T-helper 1 cell (primary cell): ENCODE measurements at regions not wholly inside any gene's neighbourhood (a gene's known extent, or its start where the extent isn't known, plus 50 kb on each side); places are given as distances from the start of the nearest gene placed in this dataset.
A peak's percentile ranks its signal among the peaks of the same experiment; 100 is the strongest.
"Not testable (repeated sequence)": the region's sequence is repeated elsewhere in the genome, so short reads cannot be mapped to it uniquely, and the experiment has no call there.

Experiments
- DNase-seq, 5 donors: peaks; one replicate each; pipeline ENCODE4 v3.0.0-alpha.2; 2012 to 2020

DNA sequence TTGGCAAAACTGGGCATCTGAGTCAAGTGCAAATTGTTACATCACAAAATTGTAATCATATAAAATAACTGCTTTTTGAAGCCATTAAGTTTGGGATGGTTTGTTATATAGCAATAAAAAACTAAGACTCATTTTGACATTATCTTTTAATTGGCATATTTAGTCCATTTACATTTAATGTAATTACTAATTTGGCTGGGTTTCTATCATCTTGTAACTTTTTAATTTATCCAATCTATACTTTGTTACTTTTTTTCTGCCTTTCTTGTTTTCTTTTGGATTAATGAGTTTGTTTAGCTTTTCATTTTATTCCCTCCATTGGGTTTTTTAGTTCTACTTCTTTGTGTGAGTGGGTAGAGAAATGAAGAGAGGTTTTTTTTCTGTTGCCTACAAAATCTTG lies 76.3 kb downstream of the DRAM2 start:
- DNase-seq, result no peak

DNA sequence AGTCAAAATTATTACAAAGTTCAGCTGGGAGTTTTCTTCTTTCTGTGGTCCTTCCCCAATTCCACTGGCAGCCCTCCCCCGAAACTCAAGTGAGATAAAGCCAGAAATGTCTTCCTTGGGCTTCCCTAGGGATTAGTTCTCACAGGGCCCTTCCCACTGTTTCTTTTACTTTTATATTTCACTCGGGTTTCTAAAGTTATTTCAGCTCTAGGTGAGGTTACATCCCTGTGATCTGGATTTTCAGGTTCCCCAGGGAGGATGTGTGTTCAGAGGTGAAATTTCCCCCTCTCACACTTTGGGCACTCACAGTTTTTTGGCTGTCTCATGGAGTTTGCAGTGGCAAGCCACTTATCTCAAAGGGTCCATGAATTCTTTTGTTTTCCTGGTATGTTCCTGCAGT lies 77.3 kb downstream of the DRAM2 start:
- no peak for DNase-seq

DNA sequence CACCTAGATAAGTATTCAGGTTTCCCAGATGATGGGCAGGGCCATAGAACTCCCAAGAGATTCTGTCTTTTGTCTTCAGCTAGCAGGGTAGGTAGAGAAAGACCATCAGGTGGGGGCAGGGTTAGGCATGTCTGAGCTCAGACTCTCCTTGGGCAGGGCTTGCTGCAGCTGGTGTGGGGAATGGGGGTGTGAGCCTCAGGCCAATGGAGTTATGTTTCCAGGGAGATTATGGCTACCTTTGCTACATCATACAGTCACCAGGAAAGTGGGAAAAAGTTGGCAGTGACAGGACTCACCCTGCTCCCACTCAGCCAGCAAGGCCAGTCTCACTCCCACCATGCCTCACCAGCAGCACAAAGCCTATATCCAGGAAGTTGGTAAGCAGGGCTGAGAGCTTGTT lies 77.8 kb downstream of the DRAM2 start:
- DNase-seq, result no peak

DNA sequence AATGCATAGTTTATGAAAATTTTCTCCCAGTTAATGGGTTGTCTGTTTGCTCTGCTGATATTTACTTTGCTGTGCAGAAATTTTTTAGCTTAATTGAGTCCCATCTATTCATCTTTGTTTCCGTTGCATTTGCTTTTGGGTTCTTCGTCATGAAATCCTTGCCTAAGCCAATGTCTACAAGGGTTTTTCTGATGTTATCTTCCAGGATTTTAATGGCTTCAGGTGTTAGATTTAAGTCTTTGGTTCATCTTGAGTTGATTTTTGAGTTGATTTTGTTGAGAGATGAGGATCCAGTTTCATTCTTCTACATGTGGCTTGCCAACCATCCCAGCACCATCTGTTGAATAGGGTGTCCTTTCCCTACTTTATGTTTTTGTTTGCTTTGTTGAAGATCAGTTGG lies 85.2 kb downstream of the DRAM2 start:
- no peak for DNase-seq

DNA sequence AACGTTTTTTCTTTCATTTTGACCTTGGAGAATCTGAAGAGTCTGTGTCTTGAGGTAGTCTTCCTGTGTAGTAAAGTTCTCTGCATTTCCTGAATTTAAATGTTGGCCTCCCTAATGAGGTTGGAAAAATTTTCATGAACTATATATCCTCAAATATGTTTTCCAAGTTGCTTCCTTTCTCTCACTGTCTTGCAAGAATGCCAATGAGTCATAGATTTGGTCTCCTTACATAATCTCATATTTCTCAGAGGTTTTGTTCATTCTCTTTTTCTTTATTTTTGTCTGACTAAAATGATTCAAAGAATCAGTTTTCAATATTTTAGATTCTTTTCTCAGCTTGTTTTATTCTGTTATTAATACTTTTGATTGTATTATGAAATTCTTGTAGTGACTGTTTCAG lies 87.6 kb downstream of the DRAM2 start:
- DNase-seq, result no peak

DNA sequence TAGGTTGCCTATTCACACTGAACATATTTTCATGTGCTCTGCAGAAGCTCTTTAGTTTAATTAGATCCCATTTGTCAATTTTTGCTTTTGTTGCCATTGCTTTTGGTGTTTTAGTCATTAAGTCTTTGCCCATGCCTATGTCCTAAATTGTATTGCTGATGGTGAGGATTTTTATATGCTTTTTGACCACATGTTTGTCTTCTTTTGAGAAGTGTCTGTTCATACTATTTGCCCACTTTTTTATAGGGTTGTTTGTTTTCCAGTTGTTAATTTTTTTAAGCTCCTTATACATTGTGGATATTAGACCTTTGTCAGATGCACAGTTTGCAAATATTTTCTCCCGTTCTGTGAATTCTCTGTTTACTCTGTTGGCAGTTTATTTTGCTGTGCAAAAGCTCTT lies 84.5 kb upstream of the LRIF1 start:
- not testable (repeated sequence) for DNase-seq

DNA sequence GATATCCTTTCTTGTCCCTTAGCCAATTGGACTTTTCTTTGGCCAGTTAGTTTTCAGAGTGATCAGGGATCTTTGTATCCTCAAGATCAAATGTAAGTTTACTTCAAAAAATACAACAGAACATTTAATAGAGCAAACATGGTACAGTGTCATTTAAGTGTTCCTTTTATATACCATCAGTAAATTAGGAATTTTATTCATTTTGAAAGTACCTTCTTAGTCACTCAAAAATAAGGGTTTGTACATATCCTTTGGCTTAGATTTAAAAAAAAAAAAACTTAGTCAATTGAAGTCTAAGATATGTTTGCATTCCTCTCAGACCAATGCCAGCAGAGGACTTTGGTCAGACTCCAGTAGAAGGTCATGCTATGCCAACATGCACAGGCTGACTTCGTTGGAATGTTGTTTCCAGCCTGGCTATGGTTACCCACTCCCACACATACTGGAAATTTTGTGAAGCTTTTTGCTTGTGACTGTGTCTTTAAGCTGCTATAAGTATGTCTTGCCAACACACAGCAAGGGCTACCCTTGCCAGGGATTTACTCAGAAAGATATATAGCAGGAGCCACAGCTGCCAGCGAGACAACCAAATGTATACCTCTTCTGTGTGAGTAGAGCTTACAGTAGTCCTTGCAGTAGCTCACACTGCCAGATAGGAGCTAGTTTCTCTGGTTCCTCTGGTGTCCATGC lies 81.5 kb upstream of the LRIF1 start:
- DNase-seq, result no peak

DNA sequence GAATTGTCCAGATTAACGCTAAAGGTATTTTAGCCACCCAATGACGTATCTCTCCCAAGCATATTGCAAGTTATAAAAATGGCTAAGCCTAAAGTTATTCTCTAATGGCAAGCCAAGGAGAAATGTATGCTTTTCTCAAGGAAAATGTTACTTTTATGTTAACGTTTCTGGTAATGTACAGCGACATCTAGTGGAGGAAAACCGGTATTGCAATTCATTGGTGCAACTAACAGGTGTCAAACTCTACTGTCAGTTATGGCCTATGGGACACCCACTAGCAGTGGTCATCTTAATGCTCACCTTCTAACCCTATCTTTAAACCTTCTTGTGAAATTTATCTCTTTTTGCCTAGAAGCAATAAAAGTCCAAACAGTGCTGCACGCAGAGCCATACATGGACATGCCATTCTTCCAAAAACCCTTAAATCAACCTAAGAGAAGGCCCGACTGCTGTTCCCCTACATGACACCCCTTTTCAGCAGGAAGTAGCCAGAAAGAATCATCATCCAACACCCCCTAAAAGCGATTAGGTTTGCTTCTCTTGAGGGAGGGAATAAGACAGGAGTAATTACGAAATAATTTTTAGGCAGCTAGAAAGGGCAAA lies 68.7 kb upstream of the LRIF1 start:
- DNase-seq, result peak in 3 of 5 donors; percentile 21 to 46 (median 44)

DNA sequence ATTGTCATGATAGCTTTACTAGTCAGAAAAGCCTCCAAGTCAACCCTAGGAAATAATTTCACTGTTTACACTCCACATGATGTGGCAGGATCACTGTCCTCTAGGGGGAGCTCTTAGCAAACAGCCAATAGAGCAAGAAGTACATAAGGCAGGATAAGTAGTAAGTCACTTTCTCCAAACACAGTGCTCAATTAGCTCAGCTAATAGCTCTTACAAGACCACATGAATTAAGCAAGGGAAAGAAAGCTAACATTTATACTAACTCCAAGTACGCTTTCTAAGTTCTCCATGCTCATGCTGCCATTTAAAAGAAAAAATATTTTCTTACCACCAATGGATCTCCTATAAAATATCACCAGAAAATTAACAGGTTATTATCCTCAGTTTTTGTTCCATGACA lies 66.9 kb upstream of the LRIF1 start:
- peak in 4 of 5 donors; percentile 14 to 66 (median 44) for DNase-seq

DNA sequence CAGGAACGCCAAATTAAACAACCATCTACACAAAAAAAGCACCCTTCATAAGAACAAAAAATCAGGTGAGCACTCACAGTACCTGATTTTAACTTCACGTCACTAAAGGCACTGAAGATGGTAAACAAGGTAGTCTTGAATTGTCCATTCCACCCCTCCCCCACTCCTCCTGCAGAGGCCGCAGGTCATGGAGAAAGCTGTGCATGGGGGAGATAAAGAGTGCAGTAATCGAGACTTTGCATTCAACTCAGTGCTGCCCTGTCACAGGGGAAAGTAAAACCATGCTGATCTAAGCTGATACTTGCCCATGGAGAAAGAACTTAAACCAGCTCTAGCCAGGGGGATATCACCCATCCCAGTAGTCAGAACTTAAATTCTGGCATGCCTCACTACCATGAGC lies 61.4 kb upstream of the LRIF1 start:
- DNase-seq, result no peak

DNA sequence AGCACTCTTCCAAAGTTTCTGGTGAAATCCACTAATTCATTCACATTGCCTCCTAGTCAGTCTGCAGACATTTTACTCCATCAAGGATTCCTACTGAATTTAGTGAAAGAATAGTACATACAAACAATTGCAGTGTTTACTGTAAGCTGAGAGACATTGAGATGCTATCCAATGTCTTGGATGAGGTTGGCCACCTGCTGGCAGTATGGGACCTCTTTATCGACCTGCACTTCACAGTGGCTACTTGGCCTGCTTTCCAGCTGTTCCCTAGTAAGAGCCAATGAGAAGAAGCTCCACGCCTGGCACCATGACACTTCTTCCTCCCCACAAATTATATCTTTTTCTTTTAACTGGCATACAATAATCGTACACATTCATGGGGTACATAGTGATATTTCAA lies 51.5 kb upstream of the LRIF1 start:
- no peak for DNase-seq
